HG02885 (cell line): ENCODE measurements at regions not wholly inside any gene's neighbourhood (a gene's known extent, or its start where the extent isn't known, plus 50 kb on each side); places are given as distances from the start of the nearest gene placed in this dataset.
"Not testable (repeated sequence)": the region's sequence is repeated elsewhere in the genome, so short reads cannot be mapped to it uniquely, and the experiment has no call there.

Source experiments
- ATAC-seq: cut with Tn5 transposase; IDR thresholded peaks from one replicate; pipeline ENCODE4 v1.9.1; 2021; ENCODE audit warnings: mild to moderate bottlenecking; ENCODE audit not compliant: unreplicated experiment, poor library complexity

DNA sequence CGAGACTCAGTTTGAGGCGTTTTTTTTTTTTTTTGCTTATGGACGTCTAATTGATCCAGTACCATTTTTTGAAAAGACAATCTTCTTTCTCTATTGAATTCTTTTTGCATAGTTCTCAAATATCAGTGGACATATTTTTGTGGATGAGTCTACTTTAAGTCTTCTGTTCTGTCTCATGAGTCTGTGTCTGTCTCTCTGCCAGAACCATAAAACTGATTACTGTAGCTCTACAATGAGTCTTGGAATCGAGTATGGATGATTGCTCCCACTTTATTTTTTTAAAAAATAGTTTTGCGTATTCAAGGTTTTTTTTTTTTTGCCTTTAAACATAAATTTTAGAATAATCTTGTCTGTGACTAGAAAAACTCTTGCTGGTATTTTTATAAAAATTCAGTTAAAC is 323.5 kb downstream of the ZNF326 start:
- ATAC-seq: no peak

DNA sequence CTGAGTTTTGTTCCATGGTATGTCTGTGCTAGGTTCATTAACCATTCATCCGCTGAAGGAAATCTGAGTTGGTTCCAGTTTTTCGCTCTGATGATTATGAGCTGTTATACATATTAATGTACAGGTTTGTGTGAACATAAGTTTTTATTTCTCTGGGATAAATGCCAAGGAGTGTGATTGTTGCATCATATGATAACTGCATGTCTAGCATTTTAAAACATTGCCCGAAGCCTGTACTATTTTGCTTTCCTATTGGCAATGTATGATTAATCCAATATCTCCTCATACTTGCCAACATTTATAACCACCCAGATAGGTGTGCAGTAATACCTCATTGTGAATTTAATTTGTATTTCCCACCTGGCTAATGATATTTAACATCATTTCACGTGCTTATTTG is 322.7 kb downstream of the ZNF326 start:
- ATAC-seq: no peak

DNA sequence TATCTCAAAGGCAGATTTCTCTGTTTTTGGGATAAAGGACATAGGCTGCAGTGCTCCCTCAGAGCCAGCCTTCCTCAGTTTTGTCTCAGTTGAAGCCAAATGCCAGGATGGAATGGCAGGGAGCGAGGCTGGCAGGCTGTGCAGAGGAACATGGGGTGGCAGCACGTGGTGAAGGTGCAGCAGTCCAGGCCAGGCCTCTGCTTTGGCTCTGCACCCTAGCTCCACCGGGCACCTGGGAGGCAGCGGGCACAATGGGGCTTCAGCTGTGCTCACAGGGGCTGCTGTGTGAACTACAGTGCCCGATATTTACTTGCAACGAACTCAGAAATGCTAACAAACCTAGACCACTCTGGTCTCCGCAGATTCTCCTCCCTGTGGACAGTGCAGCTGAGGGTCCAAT is 319.6 kb downstream of the ZNF326 start:
- ATAC-seq: no peak

DNA sequence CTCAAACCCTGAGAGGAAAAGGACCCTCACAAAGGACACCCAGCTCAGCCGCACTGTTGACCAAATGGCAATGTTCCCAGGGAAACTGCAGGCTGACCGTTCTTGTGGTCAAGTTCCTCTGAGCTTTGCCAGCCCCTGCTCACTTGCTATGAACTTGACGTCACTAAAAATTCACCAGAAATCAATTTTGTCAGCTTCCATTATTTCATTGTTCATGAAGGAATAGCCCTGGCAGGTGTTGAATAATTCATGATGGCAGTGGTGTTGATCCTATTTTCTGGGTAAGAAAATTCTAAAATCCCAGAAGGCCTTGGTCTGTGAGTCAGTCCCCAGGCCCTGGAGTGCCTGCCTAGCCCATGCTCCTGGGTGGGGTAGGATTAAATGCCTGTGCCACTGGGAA is 318.9 kb downstream of the ZNF326 start:
- no peak for ATAC-seq

DNA sequence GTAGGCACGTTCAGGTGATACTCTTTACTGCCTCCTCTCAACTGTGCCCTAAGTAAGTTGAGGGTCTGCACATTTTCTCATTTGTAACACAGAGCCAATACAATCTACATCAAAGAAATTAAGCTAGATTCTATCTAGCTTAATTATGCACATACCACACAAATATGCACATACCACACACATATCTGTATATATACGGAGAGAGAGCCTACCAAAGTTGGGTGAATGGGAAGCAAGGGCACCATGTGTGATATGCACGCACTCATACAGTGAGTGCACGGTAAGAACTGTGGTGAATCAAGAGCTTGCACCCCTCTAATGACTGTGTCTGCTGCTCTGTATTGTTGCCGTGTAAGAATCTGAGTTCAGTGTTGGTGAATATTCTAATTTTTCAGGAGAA is 314.9 kb downstream of the ZNF326 start:
- no peak for ATAC-seq

DNA sequence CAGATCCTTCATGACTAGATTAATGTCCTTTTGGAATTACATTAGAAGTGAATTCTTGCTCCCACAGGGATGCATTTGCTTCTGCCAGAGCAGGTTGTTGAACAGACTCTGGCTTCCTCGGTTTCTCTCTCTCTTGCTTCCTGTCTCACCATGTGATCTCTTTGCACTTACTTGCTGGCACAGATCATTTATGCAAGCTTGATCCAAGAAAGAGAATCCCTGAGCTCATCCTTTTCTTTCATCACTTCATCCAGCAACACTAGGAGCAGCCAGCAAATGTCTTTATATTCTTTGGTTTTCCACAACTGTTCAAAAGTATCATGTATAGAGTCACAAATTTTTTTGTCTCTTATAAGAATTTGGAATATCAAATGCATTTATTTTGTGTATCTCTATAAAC is 313.5 kb downstream of the ZNF326 start:
- no peak for ATAC-seq

DNA sequence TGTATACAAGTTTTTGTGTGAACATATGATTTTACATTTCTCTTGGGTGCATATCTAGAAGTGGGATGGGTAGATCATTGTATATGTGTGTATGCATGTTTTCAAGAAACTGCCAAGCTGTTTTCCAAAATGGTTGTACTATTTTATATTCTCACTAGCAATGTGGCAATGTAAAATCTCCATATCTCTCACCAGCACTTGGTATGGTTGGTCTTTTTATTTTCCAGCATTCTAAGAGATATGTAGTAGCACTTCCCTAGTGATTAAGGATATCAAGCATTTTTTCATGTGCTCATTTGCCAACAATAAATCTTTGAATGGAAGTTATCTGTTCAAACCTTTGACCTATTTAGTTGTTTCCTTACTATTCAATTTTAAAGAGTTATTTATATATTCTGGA is 310.7 kb downstream of the ZNF326 start:
- ATAC-seq: no peak

DNA sequence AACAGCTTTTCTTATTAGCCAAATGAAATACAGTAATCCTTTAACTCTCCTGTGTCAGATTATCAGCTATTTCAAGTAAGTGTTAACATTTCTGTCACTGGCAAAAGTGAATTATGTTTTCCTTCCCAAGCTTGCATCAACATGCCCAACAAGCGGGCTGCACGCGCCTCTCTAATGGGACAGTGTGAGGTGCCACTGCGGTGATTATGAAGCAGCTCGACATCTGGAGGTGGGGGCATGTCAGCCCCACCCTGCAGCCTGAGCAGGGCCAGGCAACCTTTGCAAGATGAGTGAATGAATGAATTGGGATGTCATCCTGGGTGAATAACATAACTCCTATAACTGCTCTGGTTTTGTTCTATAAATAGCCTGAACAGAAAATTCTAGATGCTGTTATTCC is 301.4 kb downstream of the ZNF326 start:
- ATAC-seq: no peak

DNA sequence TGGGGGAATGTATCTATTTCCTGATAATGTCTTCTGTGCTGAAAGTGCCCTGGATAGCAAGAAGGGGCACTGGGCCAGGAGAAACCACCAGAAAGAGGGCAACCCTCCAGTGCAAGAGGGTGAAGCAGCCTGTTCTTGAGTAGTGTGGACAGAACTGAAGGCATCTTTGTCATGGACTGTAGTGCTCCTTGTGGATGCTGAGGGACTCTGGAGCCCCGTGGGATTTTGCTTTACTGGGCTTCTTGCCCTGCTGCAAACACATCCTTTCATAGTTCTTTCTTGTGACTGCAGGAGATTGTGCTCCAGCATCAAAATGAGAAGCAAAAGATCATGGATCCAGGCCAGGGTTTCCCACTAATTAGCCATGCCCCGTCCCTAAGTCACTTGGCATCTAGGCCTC is 300.6 kb downstream of the ZNF326 start:
- ATAC-seq: no peak

DNA sequence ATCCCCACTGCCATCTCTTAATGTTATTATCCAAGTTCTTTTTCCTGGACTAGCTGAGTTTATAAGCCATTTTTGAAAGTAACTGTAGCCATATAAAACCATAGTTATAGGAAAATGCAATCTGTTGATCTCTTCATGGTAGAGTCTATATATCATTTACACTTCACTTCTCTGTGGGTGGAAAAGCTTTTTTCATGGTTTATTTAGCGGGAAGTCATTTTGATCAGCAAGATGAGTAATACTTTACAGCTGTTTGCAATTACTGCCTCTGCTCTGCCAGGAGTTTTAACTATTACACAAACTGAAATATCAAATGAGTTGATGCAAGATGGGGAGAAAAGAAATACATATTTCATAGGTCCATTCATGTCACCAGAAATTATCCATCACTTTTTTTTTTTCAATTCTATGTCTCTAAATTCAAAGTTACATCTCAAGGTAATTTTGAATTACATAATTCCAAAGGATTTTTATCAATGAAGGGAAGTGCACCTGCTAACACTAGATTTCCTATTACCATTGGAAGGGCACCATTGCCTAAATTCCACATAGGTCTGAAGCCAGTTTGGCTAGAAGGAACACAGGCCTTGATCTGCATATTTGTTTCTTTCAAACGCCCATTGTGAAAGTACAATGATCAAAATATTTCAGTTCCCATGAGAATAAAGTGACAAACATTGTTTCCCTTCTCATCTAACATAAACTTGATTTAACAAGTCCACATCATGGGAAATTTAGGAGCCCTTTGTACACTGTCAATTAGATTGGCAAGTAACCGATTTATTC is 296.7 kb downstream of the ZNF326 start:
- no peak for ATAC-seq

DNA sequence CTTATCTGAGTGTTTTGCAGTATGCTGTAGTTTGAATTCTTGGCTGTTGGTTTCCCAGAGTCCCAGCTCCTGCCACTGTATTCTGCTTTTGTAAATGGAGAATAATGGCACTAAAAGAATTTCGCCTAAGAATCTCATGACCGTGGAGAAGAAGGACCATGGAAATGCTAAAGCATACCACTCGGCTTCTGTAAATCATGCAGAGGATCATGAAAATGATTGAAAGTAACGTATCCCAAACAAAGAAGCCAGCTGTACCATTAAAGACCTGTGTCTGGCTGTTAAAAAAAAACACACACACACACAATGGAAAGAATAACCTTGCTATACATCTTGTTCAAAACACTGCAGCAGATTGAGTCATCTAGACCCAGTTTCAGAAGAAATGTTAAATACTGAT is 287.9 kb downstream of the ZNF326 start:
- no peak for ATAC-seq

DNA sequence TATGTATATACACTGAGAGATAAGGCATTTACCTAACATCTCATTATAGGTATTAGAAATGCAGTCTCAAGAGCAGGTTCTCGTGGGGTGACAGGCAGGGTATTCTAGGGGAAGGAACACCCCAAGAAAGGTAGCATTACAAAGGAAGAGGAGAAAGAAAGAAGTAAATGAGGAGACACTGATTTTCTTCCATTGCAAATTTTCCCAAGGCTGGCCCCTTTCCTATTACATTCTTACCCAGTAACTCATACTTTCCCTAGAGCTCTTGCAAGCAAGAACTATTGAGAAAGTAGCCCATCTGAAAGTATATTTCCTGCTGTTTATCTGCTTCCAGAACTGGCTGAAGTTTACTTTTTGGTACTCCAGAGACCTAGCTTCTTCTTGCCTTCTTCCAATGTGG is 287.0 kb downstream of the ZNF326 start:
- ATAC-seq: not testable (repeated sequence)

DNA sequence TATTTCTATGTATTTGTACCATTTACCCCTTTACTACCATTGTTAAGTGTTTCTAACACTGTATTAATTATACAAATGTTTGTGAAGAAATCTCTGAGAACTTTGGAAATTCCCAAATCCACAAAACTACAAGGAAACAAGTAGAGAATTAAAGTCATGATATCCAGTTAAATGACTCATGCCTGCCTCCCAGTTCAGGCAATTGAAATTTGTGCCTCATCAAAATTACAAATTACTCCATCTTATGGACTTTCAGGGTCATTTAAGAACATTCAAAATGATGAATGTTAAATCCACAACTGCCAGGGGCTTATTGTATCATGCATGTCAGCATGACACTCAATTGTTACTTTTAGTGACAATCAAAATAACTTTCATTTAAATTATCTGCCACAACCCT is 282.4 kb downstream of the ZNF326 start:
- ATAC-seq: no peak

DNA sequence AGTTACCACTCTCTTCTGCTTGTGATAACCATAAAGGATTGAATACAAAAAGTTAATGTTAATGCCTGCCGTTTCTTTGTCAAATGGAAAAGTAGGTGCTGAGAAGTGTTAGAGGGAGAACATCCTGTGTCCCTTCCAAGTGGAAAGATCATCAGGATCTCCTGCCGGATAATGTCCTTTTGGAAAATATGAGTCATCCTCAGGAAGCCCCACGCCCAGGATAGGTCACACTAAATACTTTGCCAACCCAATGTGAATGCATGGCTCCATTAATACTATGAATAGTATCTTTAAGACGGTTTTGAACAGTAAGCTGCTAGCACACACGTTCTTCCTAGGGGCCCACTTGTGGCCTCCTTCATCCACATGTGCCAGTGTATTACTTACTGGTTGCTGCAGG is 279.5 kb downstream of the ZNF326 start:
- ATAC-seq: no peak

DNA sequence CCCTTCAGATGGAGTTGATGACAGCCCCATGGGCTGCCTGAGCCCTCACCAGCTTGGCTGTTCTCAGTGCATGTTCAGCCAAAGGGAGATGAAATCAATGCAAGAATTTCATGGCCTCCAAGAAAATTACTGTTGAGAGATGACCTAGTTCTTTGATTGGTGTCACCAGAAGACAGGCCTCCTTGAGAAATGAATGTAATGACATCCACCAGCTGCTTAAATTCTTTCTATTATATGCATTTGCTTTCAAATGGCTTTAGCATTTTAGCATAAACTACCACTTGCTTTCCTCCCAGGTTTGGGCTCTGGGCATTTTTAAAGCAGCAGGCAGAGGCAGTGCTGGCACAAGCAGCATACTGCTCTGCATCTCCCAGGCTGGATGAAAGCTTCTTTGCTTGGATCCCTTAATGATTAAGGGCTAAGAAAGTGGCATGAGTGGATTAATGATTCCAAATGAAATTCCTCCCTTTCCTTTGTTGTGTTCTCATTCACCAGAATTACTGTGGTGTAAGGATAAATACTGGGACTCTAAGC is 278.4 kb downstream of the ZNF326 start:
- ATAC-seq: no peak

DNA sequence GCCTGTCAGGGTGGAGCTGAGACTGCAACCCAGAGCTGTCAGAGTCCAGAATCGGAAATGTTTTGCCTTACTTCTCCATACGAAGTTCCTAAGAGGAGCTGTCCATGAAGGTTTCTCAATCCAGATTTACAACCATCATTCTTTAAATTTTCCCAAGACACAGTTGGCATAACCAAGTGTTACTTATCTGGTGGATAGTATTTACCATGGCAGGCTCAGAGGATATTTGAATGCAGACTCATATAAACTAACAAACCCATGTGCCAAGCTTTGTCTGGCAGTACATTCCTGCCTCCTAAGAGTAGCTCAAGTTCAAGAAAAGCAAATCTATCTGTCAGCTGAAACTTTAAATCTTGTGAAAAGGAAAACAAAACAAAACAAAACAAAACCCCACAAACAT is 267.9 kb downstream of the ZNF326 start:
- ATAC-seq: no peak

DNA sequence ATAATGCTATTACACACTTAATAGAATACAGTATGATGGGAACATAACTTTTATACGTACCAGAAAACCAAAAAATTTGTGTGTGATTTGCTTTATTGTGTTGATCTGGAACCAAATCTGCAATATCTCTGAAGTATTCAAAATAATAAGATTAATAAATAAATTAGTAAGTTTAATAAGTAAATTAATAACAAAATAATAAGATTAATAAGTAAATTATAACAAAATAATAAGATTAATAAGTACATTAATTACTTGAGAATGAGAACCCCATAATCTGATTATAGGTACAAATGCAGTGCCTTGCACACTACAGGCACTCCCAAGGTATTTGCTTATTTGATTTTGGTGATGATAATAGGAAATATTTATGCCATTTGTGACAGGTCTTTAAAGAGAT is 267.4 kb downstream of the ZNF326 start:
- no peak for ATAC-seq

DNA sequence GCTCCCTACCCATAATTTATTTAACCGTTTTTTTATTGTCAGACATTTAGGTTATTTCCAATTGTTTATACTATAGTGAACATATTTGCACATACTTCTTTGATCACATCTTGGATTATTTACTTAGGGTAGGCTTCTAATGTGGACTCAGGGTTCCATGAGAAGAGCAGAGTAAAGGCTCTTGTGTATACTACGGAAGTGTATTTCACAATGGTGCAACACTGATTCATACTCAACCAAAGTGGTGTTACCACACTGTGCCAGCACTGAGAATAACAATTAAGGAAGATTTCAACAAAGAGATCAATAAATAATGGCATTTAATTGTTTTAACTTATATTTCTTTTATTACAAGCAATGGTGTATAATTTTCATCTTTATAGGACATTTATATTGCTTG is 251.2 kb downstream of the ZNF326 start:
- no peak for ATAC-seq

DNA sequence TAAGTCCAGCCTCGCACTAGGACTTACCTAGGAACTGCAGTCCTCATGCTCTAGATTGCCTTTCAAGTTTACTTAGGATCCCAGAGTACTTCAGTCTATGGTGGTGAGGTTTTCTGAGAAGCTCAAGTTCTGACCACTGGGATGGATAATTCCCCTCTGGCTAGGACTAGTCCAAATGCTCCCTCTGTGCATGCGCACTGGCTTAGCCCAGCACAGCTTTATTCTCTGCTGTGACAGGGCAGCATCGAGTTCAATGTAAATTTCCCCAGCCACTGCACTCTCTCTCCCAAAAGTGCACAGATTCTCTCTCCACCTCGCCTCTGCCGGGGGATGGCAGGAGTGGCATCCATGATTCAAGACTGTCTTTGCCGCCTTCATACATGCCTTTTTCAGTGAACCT is 241.6 kb downstream of the ZNF326 start:
- ATAC-seq: no peak

DNA sequence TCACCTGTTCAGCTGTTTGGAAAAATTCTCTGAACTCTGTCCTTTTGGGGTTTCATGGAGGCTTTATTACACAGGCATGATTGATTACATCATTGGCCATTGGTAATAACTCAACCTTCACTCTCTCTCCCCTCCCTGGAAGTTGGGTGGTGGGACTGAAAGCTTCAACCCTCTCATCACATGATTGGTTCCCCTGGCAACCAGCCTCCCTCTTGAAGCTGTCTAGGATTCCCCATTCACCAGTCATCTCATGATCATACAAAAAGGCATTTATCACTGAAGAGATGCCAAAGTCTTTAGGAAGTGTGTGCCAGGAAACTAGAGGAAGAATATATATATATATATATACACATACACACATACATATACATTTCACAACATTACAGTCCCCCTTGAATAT is 228.5 kb downstream of the ZNF326 start:
- no peak for ATAC-seq

DNA sequence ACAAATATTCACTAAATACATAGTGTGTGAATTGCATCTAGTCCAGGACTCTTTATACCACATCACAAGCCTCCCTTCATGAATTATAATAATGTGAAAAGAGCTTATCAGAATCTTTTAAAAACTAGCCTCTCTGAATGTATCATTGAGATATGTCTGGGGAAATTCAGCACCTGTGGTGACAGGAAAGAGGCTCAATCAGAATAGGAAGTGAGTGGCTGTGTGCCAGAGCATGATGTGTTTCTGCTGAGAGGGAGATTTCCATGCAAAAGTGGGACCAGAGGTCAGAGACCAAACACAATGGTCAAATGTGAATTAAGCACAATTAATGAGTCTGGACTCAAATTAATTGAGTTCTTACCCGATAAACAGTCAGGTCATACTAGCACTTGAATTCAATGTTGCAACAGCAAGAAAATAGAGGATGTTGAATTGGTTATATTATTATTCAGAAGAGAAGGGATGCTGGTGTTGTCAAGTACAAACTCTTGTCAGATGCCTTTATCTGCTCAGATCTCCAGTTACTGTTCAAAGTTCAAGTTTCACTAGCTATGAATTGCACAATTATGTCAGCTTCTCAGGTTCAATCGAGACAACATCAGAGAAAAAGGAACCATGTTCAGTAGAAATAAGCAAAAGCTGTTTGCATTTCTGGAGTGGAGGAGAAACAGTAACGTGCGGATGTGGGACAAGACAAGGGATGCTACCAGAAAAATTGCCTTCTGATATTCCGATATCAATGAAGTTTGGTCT is 226.2 kb downstream of the ZNF326 start:
- no peak for ATAC-seq

DNA sequence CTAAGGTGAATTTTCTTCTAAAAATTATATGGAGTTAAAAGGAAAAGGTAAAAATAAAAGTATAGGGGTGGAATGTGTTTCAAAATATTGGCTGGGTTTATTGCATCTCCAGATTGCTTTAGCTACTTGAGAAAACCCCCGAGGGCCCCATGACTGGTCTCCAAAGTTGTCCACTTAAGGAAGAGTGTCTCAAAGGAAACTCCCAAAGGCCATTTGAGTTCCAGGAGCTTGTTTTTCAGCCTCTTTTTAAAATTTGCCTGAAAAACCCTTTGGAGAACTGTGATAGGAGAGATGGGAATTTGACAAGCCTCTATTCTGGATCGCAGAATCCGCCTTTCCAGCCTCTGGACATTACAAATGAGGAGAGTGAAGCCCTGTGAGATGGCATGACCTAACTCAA is 225.6 kb downstream of the ZNF326 start:
- ATAC-seq: no peak
